ENCODE measurements at regions not wholly inside any gene's neighbourhood (a gene's known extent, or its start where the extent isn't known, plus 50 kb on each side); places are given as distances from the start of the nearest gene placed in this dataset.

GRCh38 chr21:28113718-28114117 lies 879.0 kb downstream of the LTN1 start:
- TF ChIP-seq GATA1 (IDR thresholded peaks at IDR 0.05; ENCODE audit: low read depth, low read length) = no peak
- TF ChIP-seq POLR2A (IDR thresholded peaks at IDR 0.05; ENCODE audit: low read length) = no peak
- DNase-seq = no peak

DNA sequence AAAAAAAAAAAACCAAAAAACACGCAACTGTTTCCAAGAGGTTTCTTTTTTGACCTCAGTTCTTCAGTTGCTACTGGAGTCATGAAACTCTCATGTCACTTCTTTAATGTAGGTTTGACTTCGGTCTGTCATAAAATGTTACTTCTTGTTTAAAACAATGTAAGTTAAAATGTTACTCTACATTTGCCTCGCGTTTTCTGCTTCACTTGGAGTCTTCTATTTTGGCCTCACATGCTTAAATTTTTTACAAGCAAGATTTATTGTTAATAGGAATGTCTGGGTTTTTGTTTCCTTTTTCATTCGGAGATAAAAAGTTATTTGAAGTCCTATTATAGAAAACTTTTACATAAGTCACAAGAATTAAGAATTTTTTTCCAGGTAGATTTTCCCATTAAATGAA lies 880.2 kb downstream of the LTN1 start:
- DNase-seq = no peak
- no peak for TF ChIP-seq POLR2A (IDR thresholded peaks at IDR 0.05; ENCODE audit: low read length)
- TF ChIP-seq GATA1 (IDR thresholded peaks at IDR 0.05; ENCODE audit: low read depth, low read length) = no peak

GRCh38 chr21:28111151-28111619 lies 881.5 kb downstream of the LTN1 start:
- TF ChIP-seq POLR2A (IDR thresholded peaks at IDR 0.05; ENCODE audit: low read length) (no peak), GATA1 (IDR thresholded peaks at IDR 0.05; ENCODE audit: low read depth, low read length) (no peak)
- no peak for DNase-seq

- TF ChIP-seq GATA1 (IDR thresholded peaks at IDR 0.05; ENCODE audit: low read depth, low read length) (no peak), POLR2A (IDR thresholded peaks at IDR 0.05; ENCODE audit: low read length) (no peak)
- DNase-seq = no peak
Observed at GRCh38 chr21:28110716-28111115, 882.0 kb downstream of the LTN1 start.

DNA sequence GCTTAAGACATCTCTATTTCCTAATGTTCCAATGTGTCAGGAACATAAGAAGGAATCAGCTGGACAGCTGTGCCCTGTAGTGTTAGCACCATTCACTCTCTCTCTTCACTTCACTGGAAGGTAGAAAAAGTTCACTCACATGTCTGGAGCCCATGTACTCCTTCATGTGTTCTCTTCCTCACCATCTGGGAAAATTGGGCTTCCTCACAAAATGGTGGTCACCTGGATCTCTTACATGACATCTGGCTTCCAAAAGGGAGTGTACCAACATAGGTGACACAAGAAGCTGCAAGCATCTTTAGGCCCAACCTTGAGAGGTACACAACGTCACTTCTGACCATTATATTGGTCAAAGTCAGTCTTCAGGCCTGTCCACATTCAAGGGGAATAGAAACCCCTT lies 882.6 kb downstream of the LTN1 start:
- DNase-seq = no peak
- no peak for TF ChIP-seq GATA1 (IDR thresholded peaks at IDR 0.05; ENCODE audit: low read depth, low read length)
- TF ChIP-seq POLR2A (IDR thresholded peaks at IDR 0.05; ENCODE audit: low read length) = no peak

GRCh38 chr21:28106370-28106890 lies 886.2 kb downstream of the LTN1 start:
- no peak for DNase-seq
- no peak for TF ChIP-seq GATA1 (IDR thresholded peaks at IDR 0.05; ENCODE audit: low read depth, low read length)
- no peak for TF ChIP-seq POLR2A (IDR thresholded peaks at IDR 0.05; ENCODE audit: low read length)

- TF ChIP-seq GATA1 (IDR thresholded peaks at IDR 0.05; ENCODE audit: low read depth, low read length) (no peak), POLR2A (IDR thresholded peaks at IDR 0.05; ENCODE audit: low read length) (no peak)
- DNase-seq = no peak
Observed at GRCh38 chr21:28104346-28104745, 888.3 kb downstream of the LTN1 start.

DNA sequence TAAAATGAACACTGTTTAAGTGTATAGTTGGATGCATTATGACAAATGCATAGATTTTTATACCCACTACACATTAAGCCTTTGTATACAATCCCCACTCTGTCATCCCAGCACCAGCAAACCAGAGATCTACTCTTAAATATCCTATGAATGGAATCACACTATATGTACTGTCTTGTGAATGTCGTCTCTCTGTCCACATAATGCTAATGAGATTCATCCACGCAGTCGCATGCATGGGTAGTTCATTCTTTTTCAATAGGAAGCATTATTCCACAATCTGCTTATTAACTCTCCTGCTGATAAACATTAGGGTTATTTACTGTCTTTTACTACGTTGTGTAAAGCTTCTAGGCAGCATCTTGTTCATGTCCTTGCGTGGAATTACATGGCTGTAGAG lies 892.3 kb downstream of the LTN1 start:
- DNase-seq = no peak
- TF ChIP-seq GATA1 (IDR thresholded peaks at IDR 0.05; ENCODE audit: low read depth, low read length) (no peak), POLR2A (IDR thresholded peaks at IDR 0.05; ENCODE audit: low read length) (no peak)

DNA sequence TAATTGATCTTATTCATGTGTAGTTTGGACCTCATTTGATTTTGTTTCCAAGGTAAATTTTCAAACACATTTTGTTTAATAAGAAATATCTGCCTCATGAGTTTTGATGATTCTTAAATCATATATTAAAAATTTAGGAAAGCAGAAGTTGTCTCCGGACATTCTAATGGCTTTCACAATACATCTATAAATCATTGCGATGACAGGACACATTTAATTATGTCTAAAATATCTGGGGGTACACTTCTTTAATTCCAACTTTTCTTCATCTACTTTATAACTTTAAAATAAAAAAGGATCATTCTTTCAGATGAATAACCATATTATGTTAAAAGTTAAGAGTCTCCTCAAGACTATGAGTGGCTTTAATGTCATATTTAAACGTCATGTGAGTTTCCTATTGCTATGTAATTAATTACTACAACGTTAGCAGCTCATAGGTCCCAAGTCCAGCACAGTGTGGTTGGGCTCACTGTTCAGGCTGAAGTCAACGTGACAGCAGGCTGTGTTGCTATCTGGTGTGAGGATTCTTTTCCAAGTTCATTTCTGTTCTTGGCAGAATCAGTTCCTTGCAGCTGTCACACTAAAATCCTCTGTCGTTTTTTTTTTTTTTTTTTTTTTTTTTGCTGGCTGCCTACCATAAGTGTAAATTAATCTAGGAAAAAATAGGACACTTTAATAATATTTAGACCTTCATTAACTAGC lies 893.5 kb downstream of the LTN1 start:
- DNase-seq = no peak
- TF ChIP-seq GATA1 (IDR thresholded peaks at IDR 0.05; ENCODE audit: low read depth, low read length) = no peak
- TF ChIP-seq POLR2A (IDR thresholded peaks at IDR 0.05; ENCODE audit: low read length) = no peak

GRCh38 chr21:28091466-28091865 lies 901.2 kb downstream of the LTN1 start:
- no peak for TF ChIP-seq POLR2A (IDR thresholded peaks at IDR 0.05; ENCODE audit: low read length)
- TF ChIP-seq GATA1 (IDR thresholded peaks at IDR 0.05; ENCODE audit: low read depth, low read length) = no peak
- no peak for DNase-seq

GRCh38 chr21:28090546-28090945 lies 902.1 kb downstream of the LTN1 start:
- TF ChIP-seq POLR2A (IDR thresholded peaks at IDR 0.05; ENCODE audit: low read length) = no peak
- TF ChIP-seq GATA1 (IDR thresholded peaks at IDR 0.05; ENCODE audit: low read depth, low read length) = no peak

DNA sequence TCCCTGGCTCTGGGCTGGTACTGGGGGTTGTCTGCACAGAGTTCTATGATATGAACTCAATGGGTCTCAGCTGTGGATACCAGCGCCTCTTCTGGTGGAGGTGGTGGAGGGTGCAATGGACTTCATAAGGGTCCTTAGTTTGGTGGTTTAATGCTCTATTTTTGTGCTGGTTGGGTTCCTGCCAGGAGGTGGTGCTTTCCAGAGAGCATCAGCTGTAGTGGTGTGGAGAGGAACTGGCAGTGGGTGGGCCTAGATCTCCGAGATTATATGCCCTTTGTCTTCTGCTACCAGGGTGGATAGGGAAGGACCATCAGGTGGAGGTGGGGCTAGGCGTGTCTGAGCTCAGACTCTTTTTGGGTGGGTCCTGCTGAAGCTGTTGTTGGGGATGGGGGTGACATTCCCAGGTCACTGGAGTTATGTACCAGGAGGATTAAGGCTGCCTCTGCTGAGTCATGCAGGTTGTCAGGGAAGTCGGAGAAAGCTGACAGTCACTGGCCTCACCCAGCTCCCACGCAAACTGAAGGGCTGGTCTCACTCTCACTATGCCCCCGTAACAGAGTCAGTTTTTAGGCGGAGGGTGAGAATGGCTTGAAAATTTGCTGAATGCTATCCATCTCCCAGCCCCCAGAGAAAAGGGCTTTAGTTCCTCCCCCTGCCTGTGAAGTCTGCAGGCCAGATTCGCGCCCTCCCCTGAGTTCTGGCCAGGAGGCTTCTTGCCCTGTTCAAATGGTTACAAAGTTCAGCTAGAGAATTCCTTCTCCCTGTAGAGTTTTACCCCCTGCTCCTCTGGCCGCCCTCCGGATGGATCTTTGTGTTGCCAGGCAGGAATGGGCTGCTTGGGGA lies 902.9 kb downstream of the LTN1 start:
- no peak for DNase-seq
- TF ChIP-seq GATA1 (IDR thresholded peaks at IDR 0.05; ENCODE audit: low read depth, low read length) (no peak), POLR2A (IDR thresholded peaks at IDR 0.05; ENCODE audit: low read length) (no peak)

More at GRCh38 chr21:28090546-28090945, 902.1 kb downstream of the LTN1 start:
- DNase-seq = no peak

GRCh38 chr21:28086861-28087581 lies 905.7 kb downstream of the LTN1 start:
- no peak for TF ChIP-seq POLR2A (IDR thresholded peaks at IDR 0.05; ENCODE audit: low read length)
- no peak for TF ChIP-seq GATA1 (IDR thresholded peaks at IDR 0.05; ENCODE audit: low read depth, low read length)
- DNase-seq = no peak

DNA sequence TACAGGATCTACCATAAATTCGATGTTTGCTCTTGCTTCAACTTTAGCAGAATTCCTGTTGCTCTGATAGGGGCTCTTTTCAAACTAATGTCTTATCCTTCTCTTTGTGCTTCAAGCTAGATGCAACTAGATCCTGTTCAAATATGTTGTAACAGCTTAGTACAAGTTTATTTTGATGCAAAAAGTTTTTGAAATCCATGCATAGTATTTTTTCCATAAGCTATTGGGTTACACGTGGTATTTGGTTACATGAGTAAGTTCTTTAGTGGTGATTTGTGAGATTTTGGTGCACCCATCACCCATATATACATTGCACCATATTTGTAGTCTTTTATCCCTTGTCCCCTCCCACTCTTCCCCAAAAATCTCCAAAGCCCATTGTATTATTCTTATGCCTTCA lies 907.7 kb downstream of the LTN1 start:
- DNase-seq = no peak

More for the DNA sequence above, 907.7 kb downstream of the LTN1 start:
- TF ChIP-seq POLR2A (IDR thresholded peaks at IDR 0.05; ENCODE audit: low read length) (no peak), GATA1 (IDR thresholded peaks at IDR 0.05; ENCODE audit: low read depth, low read length) (no peak)
